NCI-H524 (cell line): ENCODE measurements at regions not wholly inside any gene's neighbourhood (a gene's known extent, or its start where the extent isn't known, plus 50 kb on each side); places are given as distances from the start of the nearest gene placed in this dataset.

Source experiments
- DNase-seq, 2 experiments: peaks; one replicate each; lab custom pipeline; 2025; lab: John Stamatoyannopoulos, UW

GRCh38 chr11:22491555-22492225 lies 133.9 kb downstream of the FANCF start:
- peak; percentile 79 to 91 for DNase-seq

GRCh38 chr11:22479971-22480720 lies 142.0 kb downstream of the SLC17A6 start:
- DNase-seq: no peak

GRCh38 chr11:22479208-22479607 lies 141.0 kb downstream of the SLC17A6 start:
- no peak for DNase-seq

GRCh38 chr11:22478169-22478568 lies 140.0 kb downstream of the SLC17A6 start:
- DNase-seq: no peak

GRCh38 chr11:22477312-22477711 lies 139.1 kb downstream of the SLC17A6 start:
- DNase-seq: no peak

- DNase-seq: no peak
Measured at GRCh38 chr11:22476589-22476988, 138.4 kb downstream of the SLC17A6 start.

- DNase-seq: no peak
Measured at GRCh38 chr11:22474616-22475015, 136.4 kb downstream of the SLC17A6 start.

- no peak for DNase-seq
Measured at GRCh38 chr11:22473586-22473985, 135.4 kb downstream of the SLC17A6 start.

GRCh38 chr11:22472306-22472705 lies 134.1 kb downstream of the SLC17A6 start:
- DNase-seq: peak in 1 of 2 experiments; percentile 8

- no peak for DNase-seq
Measured at GRCh38 chr11:22471385-22471784, 133.2 kb downstream of the SLC17A6 start.

- DNase-seq: no peak
Measured at GRCh38 chr11:22467741-22468140, 129.6 kb downstream of the SLC17A6 start.

- no peak for DNase-seq
Measured at GRCh38 chr11:22467248-22467647, 129.1 kb downstream of the SLC17A6 start.

GRCh38 chr11:22466809-22467208 lies 128.6 kb downstream of the SLC17A6 start:
- no peak for DNase-seq

- no peak for DNase-seq
Measured at GRCh38 chr11:22466351-22466750, 128.2 kb downstream of the SLC17A6 start.

- no peak for DNase-seq
Measured at GRCh38 chr11:22465620-22466019, 127.4 kb downstream of the SLC17A6 start.

GRCh38 chr11:22461626-22462025 lies 123.4 kb downstream of the SLC17A6 start:
- no peak for DNase-seq

GRCh38 chr11:22460181-22460580 lies 122.0 kb downstream of the SLC17A6 start:
- no peak for DNase-seq

- no peak for DNase-seq
Measured at GRCh38 chr11:22459048-22459447, 120.9 kb downstream of the SLC17A6 start.

GRCh38 chr11:22458161-22458560 lies 120.0 kb downstream of the SLC17A6 start:
- no peak for DNase-seq

GRCh38 chr11:22456993-22457762 lies 119.0 kb downstream of the SLC17A6 start:
- DNase-seq: no peak

GRCh38 chr11:22454461-22455090 lies 116.4 kb downstream of the SLC17A6 start:
- no peak for DNase-seq

- no peak for DNase-seq
Measured at GRCh38 chr11:22449441-22449840, 111.3 kb downstream of the SLC17A6 start.
